HL-60 (cell line): ENCODE measurements at regions not wholly inside any gene's neighbourhood (a gene's known extent, or its start where the extent isn't known, plus 50 kb on each side); places are given as distances from the start of the nearest gene placed in this dataset.

ENCODE experiments used
- DNase-seq, 2 experiments: peaks; one replicate each; pipeline ENCODE4 v3.0.0-alpha.2; 2010 to 2020; ENCODE audit warnings: low read depth in 1 of 2, low spot score in 1 of 2
- H3K27ac ChIP-seq: fragments of 250-450 bp; sonication (Bioruptor Pico); replicated peaks from 2 replicates; pipeline ENCODE4 v1.5.1; 2020; ENCODE audit warnings: mild to moderate bottlenecking, moderate library complexity
- H3K27me3 ChIP-seq: fragments of 250-450 bp; sonication (Bioruptor Pico); 2 replicates; pipeline ENCODE4 v1.5.1; 2021; ENCODE audit warnings: mild to moderate bottlenecking, moderate library complexity; ENCODE audit not compliant: insufficient read depth, poor library complexity, severe bottlenecking
- H3K4me3 ChIP-seq: replicated peaks from 2 replicates; pipeline ENCODE4 v1.5.1; 2011; ENCODE audit warnings: mild to moderate bottlenecking, control low read depth, low read length; ENCODE audit not compliant: insufficient read depth
- CTCF ChIP-seq: IDR thresholded peaks from one replicate; pipeline ENCODE4 v1.5.1; 2011; ENCODE audit warnings: low read length, control low read depth, inconsistent platforms; ENCODE audit not compliant: insufficient read depth
- GABPA ChIP-seq: IDR thresholded peaks from 2 replicates; pipeline ENCODE4 v1.6.1; 2012; ENCODE audit warnings: low read depth
- POLR2AphosphoS5 ChIP-seq: IDR thresholded peaks from 2 replicates; pipeline ENCODE4 v1.6.1; 2012; ENCODE audit warnings: low read depth
- REST ChIP-seq: IDR thresholded peaks from 2 replicates; pipeline ENCODE4 v1.6.1; 2012; ENCODE audit warnings: low read depth; ENCODE audit not compliant: insufficient replicate concordance
- SPI1 ChIP-seq: IDR thresholded peaks from 2 replicates; pipeline ENCODE4 v1.6.1; 2012; ENCODE audit warnings: low read depth, mild to moderate bottlenecking, borderline replicate concordance

- no peaks in the 10 kb centered on the region for H3K27me3 ChIP-seq
- TF ChIP-seq SPI1 (no peak), REST (peak; percentile 91)
- H3K27ac ChIP-seq = no peak overlapping the region
- no peak overlapping the region for H3K4me3 ChIP-seq
- DNase-seq = no peak
These were observed 68.8 kb upstream of the C1orf174 start for GRCh38 chr1:3968851-3969250.

- TF ChIP-seq SPI1 = no peak
- TF ChIP-seq CTCF = no peak
- TF ChIP-seq GABPA = no peak
- no peak for TF ChIP-seq REST
- TF ChIP-seq POLR2AphosphoS5 = no peak
- Histone ChIP-seq H3K27ac (no peak overlapping the region), H3K4me3 (no peak overlapping the region), H3K27me3 (no peaks in the 10 kb centered on the region)
- DNase-seq = no peak
These were observed 71.9 kb upstream of the C1orf174 start for GRCh38 chr1:3971981-3972380.

GRCh38 chr1:3975903-3976630 lies 76.0 kb upstream of the C1orf174 start:
- DNase-seq = no peak
- Histone ChIP-seq H3K4me3 (no peak overlapping the region), H3K27ac (no peak overlapping the region), H3K27me3 (no peaks in the 10 kb centered on the region)
- TF ChIP-seq CTCF = no peak
- no peak for TF ChIP-seq REST
- no peak for TF ChIP-seq SPI1
- no peak for TF ChIP-seq GABPA
- TF ChIP-seq POLR2AphosphoS5 = no peak
